HL-60 (cell line): ENCODE measurements at regions not wholly inside any gene's neighbourhood (a gene's known extent, or its start where the extent isn't known, plus 50 kb on each side); places are given as distances from the start of the nearest gene placed in this dataset.

ENCODE experiments used
- GABPA ChIP-seq: IDR thresholded peaks from 2 replicates; pipeline ENCODE4 v1.6.1; 2012; ENCODE audit warnings: low read depth
- POLR2AphosphoS5 ChIP-seq: IDR thresholded peaks from 2 replicates; pipeline ENCODE4 v1.6.1; 2012; ENCODE audit warnings: low read depth
- SPI1 ChIP-seq: IDR thresholded peaks from 2 replicates; pipeline ENCODE4 v1.6.1; 2012; ENCODE audit warnings: low read depth, mild to moderate bottlenecking, borderline replicate concordance
- TF ChIP-seq, protein P1 (sequence below): IDR thresholded peaks from one replicate; pipeline ENCODE4 v1.5.1; 2011; ENCODE audit warnings: low read length, control low read depth, inconsistent platforms; ENCODE audit not compliant: insufficient read depth
- TF ChIP-seq, protein P2 (sequence below): IDR thresholded peaks from 2 replicates; pipeline ENCODE4 v1.6.1; 2012; ENCODE audit warnings: low read depth; ENCODE audit not compliant: insufficient replicate concordance

DNA sequence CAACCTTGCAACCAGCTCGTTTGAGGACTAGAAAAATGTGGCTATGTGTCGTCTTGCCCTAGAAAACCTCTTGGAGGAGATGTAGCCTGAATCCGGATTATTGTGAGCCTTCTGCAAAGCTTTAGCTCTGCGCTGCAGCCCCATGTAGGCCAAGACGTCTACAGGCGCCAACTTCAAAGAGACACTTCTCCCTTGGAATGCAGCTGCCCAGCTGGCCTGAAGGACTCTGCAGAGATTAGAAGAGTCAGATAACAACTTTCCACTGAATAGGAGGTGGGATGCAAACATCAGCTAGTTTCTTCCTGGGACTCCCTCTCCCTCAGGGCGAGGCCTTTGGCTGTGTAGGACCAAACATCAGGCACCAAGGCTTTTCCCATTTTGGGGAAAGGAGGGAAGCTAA, 356.5 kb upstream of the IL12A start:
- TF ChIP-seq, protein P1, sequence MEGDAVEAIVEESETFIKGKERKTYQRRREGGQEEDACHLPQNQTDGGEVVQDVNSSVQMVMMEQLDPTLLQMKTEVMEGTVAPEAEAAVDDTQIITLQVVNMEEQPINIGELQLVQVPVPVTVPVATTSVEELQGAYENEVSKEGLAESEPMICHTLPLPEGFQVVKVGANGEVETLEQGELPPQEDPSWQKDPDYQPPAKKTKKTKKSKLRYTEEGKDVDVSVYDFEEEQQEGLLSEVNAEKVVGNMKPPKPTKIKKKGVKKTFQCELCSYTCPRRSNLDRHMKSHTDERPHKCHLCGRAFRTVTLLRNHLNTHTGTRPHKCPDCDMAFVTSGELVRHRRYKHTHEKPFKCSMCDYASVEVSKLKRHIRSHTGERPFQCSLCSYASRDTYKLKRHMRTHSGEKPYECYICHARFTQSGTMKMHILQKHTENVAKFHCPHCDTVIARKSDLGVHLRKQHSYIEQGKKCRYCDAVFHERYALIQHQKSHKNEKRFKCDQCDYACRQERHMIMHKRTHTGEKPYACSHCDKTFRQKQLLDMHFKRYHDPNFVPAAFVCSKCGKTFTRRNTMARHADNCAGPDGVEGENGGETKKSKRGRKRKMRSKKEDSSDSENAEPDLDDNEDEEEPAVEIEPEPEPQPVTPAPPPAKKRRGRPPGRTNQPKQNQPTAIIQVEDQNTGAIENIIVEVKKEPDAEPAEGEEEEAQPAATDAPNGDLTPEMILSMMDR = no peak
- TF ChIP-seq, protein P2, sequence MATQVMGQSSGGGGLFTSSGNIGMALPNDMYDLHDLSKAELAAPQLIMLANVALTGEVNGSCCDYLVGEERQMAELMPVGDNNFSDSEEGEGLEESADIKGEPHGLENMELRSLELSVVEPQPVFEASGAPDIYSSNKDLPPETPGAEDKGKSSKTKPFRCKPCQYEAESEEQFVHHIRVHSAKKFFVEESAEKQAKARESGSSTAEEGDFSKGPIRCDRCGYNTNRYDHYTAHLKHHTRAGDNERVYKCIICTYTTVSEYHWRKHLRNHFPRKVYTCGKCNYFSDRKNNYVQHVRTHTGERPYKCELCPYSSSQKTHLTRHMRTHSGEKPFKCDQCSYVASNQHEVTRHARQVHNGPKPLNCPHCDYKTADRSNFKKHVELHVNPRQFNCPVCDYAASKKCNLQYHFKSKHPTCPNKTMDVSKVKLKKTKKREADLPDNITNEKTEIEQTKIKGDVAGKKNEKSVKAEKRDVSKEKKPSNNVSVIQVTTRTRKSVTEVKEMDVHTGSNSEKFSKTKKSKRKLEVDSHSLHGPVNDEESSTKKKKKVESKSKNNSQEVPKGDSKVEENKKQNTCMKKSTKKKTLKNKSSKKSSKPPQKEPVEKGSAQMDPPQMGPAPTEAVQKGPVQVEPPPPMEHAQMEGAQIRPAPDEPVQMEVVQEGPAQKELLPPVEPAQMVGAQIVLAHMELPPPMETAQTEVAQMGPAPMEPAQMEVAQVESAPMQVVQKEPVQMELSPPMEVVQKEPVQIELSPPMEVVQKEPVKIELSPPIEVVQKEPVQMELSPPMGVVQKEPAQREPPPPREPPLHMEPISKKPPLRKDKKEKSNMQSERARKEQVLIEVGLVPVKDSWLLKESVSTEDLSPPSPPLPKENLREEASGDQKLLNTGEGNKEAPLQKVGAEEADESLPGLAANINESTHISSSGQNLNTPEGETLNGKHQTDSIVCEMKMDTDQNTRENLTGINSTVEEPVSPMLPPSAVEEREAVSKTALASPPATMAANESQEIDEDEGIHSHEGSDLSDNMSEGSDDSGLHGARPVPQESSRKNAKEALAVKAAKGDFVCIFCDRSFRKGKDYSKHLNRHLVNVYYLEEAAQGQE = no peak
- TF ChIP-seq POLR2AphosphoS5 (no peak), SPI1 (no peak), GABPA (no peak)
